Loucy (cell line): ENCODE measurements at regions not wholly inside any gene's neighbourhood (a gene's known extent, or its start where the extent isn't known, plus 50 kb on each side); places are given as distances from the start of the nearest gene placed in this dataset.

Experiments
- H2AFZ ChIP-seq: fragments of 200-600 bp; sonication (generic); 2 replicates; pipeline ENCODE4 v1.6.0; 2016; ENCODE audit warnings: antibody characterized with exemption, mild to moderate bottlenecking, low read length, moderate library complexity
- H3F3A ChIP-seq: fragments of 200-600 bp; 2 replicates; pipeline ENCODE4 v1.6.0; 2016; ENCODE audit warnings: antibody characterized with exemption, low read depth, mild to moderate bottlenecking
- H3K27me3 ChIP-seq: fragments of 200-600 bp; sonication (generic); 2 replicates; pipeline ENCODE4 v1.6.1; 2014; ENCODE audit warnings: low read length, mild to moderate bottlenecking; ENCODE audit not compliant: insufficient read depth, poor library complexity, severe bottlenecking
- H3K36me3 ChIP-seq: fragments of 200-600 bp; sonication (generic); 2 replicates; pipeline ENCODE4 v1.6.1; 2016; ENCODE audit warnings: low read length; ENCODE audit not compliant: insufficient read depth
- H3K4me1 ChIP-seq: fragments of 200-600 bp; sonication (generic); 2 replicates; pipeline ENCODE4 v1.5.1; 2014; ENCODE audit warnings: low read length, mild to moderate bottlenecking; ENCODE audit not compliant: insufficient read depth, poor library complexity, severe bottlenecking
- H3K4me2 ChIP-seq: fragments of 200-600 bp; sonication (generic); 2 replicates; pipeline ENCODE4 v1.6.0; 2014; ENCODE audit warnings: antibody characterized with exemption, low read length, low read depth, mild to moderate bottlenecking; ENCODE audit not compliant: poor library complexity, severe bottlenecking
- H3K4me3 ChIP-seq: fragments of 200-600 bp; sonication (generic); 2 replicates; pipeline ENCODE4 v1.5.1; 2014; ENCODE audit warnings: low read length, mild to moderate bottlenecking, mixed read lengths; ENCODE audit not compliant: poor library complexity, severe bottlenecking
- H3K79me2 ChIP-seq: fragments of 200-600 bp; sonication (generic); 2 replicates; pipeline ENCODE4 v1.6.1; 2014; ENCODE audit warnings: low read length; ENCODE audit not compliant: insufficient read depth
- H3K9ac ChIP-seq: fragments of 200-600 bp; sonication (generic); 2 replicates; pipeline ENCODE4 v1.6.0; 2014; ENCODE audit warnings: mild to moderate bottlenecking, low read depth, low read length, moderate library complexity; ENCODE audit not compliant: poor library complexity, severe bottlenecking
- H3K9me2 ChIP-seq: fragments of 200-600 bp; sonication (generic); replicated peaks from 2 replicates; pipeline ENCODE4 v1.6.1; 2016; ENCODE audit warnings: low read depth, low read length, mixed read lengths
- H3K9me3 ChIP-seq: fragments of 200-600 bp; sonication (generic); 2 replicates; pipeline ENCODE4 v1.6.1; 2014; ENCODE audit warnings: mild to moderate bottlenecking, antibody characterized with exemption, low read length, low read depth; ENCODE audit not compliant: insufficient read depth
- H4K20me1 ChIP-seq: fragments of 200-600 bp; sonication (generic); 2 replicates; pipeline ENCODE4 v1.6.0; 2014; ENCODE audit warnings: antibody characterized with exemption, low read length, mild to moderate bottlenecking; ENCODE audit not compliant: insufficient read depth, poor library complexity, severe bottlenecking
- EZH2phosphoT487 ChIP-seq: fragments of 200-600 bp; IDR thresholded peaks from 2 replicates; pipeline ENCODE4 v1.6.1; 2018; ENCODE audit warnings: antibody characterized with exemption, mild to moderate bottlenecking, moderate library complexity, borderline replicate concordance
- TF ChIP-seq, protein P1 (sequence below): fragments of 200-600 bp; sonication (generic); conservative IDR thresholded peaks from 2 replicates; pipeline ENCODE4 v1.5.1; 2014; ENCODE audit warnings: mild to moderate bottlenecking, antibody characterized with exemption, low read length

DNA sequence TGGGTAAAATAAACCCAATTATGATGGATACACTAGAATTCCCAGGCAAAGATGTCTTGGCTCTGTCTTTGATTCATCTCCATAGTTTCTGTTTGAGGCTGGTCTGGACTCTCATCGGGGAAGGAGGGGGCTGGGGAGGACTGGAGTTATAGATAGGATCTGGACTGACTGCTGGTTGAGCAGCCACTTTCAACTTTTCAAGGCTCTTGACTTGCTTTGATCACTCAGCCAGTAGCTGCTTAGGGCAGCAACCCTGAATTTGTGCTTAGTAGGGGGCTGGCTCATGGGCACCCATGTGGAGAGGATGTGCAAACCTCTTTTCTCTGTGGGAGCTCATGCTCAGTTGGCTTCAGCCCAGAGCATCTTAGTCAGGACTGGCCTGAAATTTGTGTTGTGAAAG, 114.0 kb upstream of the NEDD9 start:
- Histone ChIP-seq H3K4me1 (no peaks in the 10 kb centered on the region), H3K9me2 (no peaks in the 10 kb centered on the region), H3K4me3 (no peak overlapping the region), H3K9me3 (no peaks in the 10 kb centered on the region), H3K36me3 (no peaks in the 10 kb centered on the region), H3K9ac (no peak overlapping the region), H3K79me2 (no peaks in the 10 kb centered on the region), H4K20me1 (no peaks in the 10 kb centered on the region), H3F3A (no peaks in the 10 kb centered on the region), H3K4me2 (no peak overlapping the region), H2AFZ (no peak overlapping the region), H3K27me3 (no peaks in the 10 kb centered on the region)
- TF ChIP-seq, protein P1, sequence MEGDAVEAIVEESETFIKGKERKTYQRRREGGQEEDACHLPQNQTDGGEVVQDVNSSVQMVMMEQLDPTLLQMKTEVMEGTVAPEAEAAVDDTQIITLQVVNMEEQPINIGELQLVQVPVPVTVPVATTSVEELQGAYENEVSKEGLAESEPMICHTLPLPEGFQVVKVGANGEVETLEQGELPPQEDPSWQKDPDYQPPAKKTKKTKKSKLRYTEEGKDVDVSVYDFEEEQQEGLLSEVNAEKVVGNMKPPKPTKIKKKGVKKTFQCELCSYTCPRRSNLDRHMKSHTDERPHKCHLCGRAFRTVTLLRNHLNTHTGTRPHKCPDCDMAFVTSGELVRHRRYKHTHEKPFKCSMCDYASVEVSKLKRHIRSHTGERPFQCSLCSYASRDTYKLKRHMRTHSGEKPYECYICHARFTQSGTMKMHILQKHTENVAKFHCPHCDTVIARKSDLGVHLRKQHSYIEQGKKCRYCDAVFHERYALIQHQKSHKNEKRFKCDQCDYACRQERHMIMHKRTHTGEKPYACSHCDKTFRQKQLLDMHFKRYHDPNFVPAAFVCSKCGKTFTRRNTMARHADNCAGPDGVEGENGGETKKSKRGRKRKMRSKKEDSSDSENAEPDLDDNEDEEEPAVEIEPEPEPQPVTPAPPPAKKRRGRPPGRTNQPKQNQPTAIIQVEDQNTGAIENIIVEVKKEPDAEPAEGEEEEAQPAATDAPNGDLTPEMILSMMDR = no peak
- no peak for TF ChIP-seq EZH2phosphoT487

DNA sequence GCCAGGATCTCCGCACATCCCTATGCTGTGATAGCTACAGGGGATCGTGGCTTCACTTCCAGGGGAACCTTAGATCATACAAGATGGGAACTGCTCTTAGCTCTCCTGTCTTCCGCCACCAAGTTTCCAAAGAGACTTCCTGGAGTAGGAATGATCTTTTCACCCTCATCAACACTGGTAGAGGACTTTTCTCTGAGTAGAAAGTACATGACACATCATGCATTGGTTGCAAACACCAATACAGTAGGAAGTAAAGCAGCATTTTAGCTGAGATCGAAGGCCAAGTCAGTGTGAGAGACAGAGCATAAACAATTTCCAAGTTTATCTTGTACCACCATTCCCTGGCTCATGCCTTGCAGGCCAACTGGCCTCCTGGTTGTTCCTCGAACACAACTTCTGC, 113.1 kb upstream of the NEDD9 start:
- H3K9me2 ChIP-seq = no peaks in the 10 kb centered on the region
- no peaks in the 10 kb centered on the region for H3K79me2 ChIP-seq
- H3F3A ChIP-seq = no peaks in the 10 kb centered on the region
- no peaks in the 10 kb centered on the region for H3K36me3 ChIP-seq
- H3K9ac ChIP-seq = no peak overlapping the region
- H4K20me1 ChIP-seq = no peaks in the 10 kb centered on the region
- TF ChIP-seq, protein P1 = no peak
- no peak for TF ChIP-seq EZH2phosphoT487
- H3K27me3 ChIP-seq = no peaks in the 10 kb centered on the region
- no peak overlapping the region for H3K4me2 ChIP-seq
- no peaks in the 10 kb centered on the region for H3K4me1 ChIP-seq
- no peak overlapping the region for H3K4me3 ChIP-seq
- no peaks in the 10 kb centered on the region for H3K9me3 ChIP-seq
- no peak overlapping the region for H2AFZ ChIP-seq

DNA sequence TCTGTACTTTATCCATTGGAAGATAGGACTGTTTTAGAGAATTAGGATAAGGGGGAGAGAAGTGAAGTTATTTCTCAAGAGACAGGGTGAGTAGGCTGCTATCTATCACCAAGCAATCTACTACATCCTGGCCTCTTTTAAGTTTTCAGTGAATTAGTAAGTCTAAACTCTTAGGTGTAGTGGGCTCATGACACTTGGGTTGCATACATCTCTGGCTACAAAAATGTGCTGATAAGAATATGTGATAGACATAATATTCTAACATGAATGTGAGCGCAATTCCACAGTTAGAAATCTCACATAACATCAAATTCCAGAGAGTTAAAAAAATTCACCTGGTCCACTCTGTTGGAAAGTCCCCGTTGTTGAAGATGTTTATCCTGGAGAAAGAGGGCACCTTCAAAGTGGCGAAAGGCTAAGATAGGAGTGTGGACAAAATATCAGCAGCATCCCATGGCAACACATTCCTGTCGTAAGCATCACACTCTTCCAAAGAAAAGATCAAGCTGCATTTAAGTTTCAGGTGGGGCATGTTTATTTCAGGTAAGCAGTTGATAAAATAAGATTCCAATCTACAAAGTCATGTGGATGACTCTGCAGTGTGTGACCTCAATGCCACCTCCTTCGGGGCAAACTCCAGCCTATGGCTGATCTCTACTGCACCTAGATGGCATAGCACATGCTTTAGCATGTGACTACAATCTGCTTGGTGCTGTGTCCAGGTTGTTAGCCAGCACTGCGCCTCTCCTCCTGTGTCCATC, 111.7 kb upstream of the NEDD9 start:
- Histone ChIP-seq H3K27me3 (no peaks in the 10 kb centered on the region), H3K4me2 (no peak overlapping the region), H3K9me2 (no peaks in the 10 kb centered on the region), H3K36me3 (no peaks in the 10 kb centered on the region), H3K4me1 (no peaks in the 10 kb centered on the region), H4K20me1 (no peaks in the 10 kb centered on the region), H2AFZ (no peak overlapping the region), H3K9ac (no peak overlapping the region), H3K9me3 (no peaks in the 10 kb centered on the region), H3K4me3 (no peak overlapping the region), H3F3A (no peaks in the 10 kb centered on the region), H3K79me2 (no peaks in the 10 kb centered on the region)
- no peak for TF ChIP-seq EZH2phosphoT487
- TF ChIP-seq, protein P1 = no peak
